WI38 (cell line): ENCODE measurements at regions not wholly inside any gene's neighbourhood (a gene's known extent, or its start where the extent isn't known, plus 50 kb on each side); places are given as distances from the start of the nearest gene placed in this dataset.
A peak's percentile ranks its signal among the peaks of the same experiment; 100 is the strongest.

Source experiments
- H3K4me3 ChIP-seq: 2 replicates; pipeline ENCODE4 v1.5.1; 2011; ENCODE audit warnings: low read depth, mild to moderate bottlenecking, control low read depth, low read length
- CTCF ChIP-seq: IDR thresholded peaks from 2 replicates; pipeline ENCODE4 v1.5.1; 2012; ENCODE audit warnings: low read depth, mild to moderate bottlenecking, control low read depth, low read length

- H3K4me3 ChIP-seq, result no peak overlapping the region
- no peak for TF ChIP-seq CTCF
These were observed 160.1 kb upstream of the DAP start for GRCh38 chr5:10921160-10921559.

GRCh38 chr5:10920400-10920799, 159.4 kb upstream of the DAP start:
- H3K4me3 ChIP-seq, result no peak overlapping the region
- TF ChIP-seq CTCF, result no peak

- H3K4me3 ChIP-seq, result no peak overlapping the region
- TF ChIP-seq CTCF, result no peak
These were observed 153.9 kb upstream of the DAP start for GRCh38 chr5:10914741-10915480.

- no peak for TF ChIP-seq CTCF
- H3K4me3 ChIP-seq, result peak overlapping the region; percentile 23
These were observed 152.8 kb upstream of the DAP start for GRCh38 chr5:10913841-10914240.

GRCh38 chr5:10913181-10913810, 152.3 kb upstream of the DAP start:
- no peak for TF ChIP-seq CTCF
- H3K4me3 ChIP-seq, result peak overlapping the region; percentile 23

GRCh38 chr5:10912435-10912834, 151.4 kb upstream of the DAP start:
- H3K4me3 ChIP-seq, result no peak overlapping the region
- no peak for TF ChIP-seq CTCF

- no peak overlapping the region for H3K4me3 ChIP-seq
- no peak for TF ChIP-seq CTCF
These were observed 149.2 kb upstream of the DAP start for GRCh38 chr5:10910261-10910660.
